Skeletal muscle tissue (tissue), 3 donors: ENCODE measurements at regions not wholly inside any gene's neighbourhood (a gene's known extent, or its start where the extent isn't known, plus 50 kb on each side); places are given as distances from the start of the nearest gene placed in this dataset.

Experiments used
- H3K27ac ChIP-seq: one replicate; pipeline ENCODE4 v1.7.0; 2013; ENCODE audit warnings: mild to moderate bottlenecking, low read depth, low read length, inconsistent platforms
- H3K27me3 ChIP-seq, 3 donors: one replicate each; pipeline ENCODE4 v1.7.0; 2013; ENCODE audit warnings: low read length in 3 of 3; ENCODE audit not compliant: control insufficient read depth in 3 of 3, insufficient read depth in 3 of 3
- H3K36me3 ChIP-seq, 3 donors: one replicate each; pipeline ENCODE4 v1.7.0; 2013; ENCODE audit warnings: low read length in 3 of 3; ENCODE audit not compliant: control insufficient read depth in 3 of 3, insufficient read depth in 3 of 3
- H3K4me1 ChIP-seq, 3 donors: one replicate each; pipeline ENCODE4 v1.7.0; 2013; ENCODE audit warnings: low read length in 3 of 3, mild to moderate bottlenecking in 3 of 3; ENCODE audit not compliant: control insufficient read depth in 3 of 3, insufficient read depth in 3 of 3
- H3K4me3 ChIP-seq, 3 donors: one replicate each; pipeline ENCODE4 v1.7.0; 2013; ENCODE audit warnings: low read length in 3 of 3
- H3K9ac ChIP-seq, 3 donors: one replicate each; pipeline ENCODE4 v1.7.0; 2013; ENCODE audit warnings: low read length in 3 of 3, mild to moderate bottlenecking in 3 of 3, moderate library complexity in 2 of 3, low read depth in 1 of 3
- H3K9me3 ChIP-seq, 3 donors: one replicate each; pipeline ENCODE4 v1.7.0; 2013; ENCODE audit warnings: low read length in 3 of 3; ENCODE audit not compliant: control insufficient read depth in 3 of 3
- donor health status: Osteomylitis.

DNA sequence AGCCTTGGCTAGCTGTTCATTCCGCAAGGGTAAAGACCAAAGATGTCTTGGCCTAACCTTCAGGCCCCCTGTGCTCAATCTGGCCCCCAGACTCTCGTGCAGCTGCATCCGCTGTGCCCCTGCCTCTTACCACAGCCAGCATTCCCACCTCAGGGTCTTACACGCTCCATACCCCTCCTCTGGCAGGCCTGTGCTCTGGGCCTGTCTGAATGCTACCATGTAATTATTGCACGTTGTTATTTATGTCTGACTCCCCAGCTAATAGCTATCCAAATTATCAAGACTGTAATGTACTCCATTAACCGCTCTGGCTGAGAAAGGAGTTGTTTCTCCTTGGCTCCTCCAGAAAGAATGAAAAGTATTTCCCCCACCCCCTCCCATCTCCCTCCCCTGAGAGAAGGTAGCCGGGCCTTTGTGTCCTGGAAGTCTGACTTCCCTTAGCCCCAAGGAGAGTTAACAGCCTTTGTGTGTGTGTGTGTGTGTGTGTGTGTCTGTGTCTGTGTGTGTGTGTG, 54.5 kb upstream of the UBE2E1 start:
- Histone ChIP-seq H3K9ac (peak overlapping the region in 1 of 3 donors; percentile 10), H3K27me3 (no peaks in the 10 kb centered on the region), H3K9me3 (no peaks in the 10 kb centered on the region), H3K27ac (no peak overlapping the region), H3K4me3 (no peak overlapping the region), H3K4me1 (peaks cover 0 to 3% (median 3%) of the 10 kb centered on the region in 3 donors), H3K36me3 (no peaks in the 10 kb centered on the region)

DNA sequence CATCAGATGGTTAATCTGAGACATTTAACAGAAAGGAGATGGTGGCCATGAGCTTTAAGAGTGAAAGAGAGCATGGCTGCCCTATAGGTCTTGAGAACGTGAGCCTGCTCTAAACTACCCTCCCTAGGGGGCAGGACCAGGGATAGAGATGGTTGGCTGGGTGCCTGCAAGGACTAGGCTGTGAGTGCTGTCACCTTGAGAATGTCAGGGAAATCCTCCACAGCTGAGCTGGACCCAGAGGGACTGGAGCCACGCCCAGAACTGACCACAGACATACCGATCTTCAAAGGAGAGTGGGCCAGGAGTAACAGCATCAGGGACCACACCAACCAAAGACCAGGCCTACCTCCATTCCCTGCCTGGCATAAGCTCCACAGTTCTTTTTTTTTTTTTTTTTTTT, 53.6 kb upstream of the UBE2E1 start:
- no peaks in the 10 kb centered on the region for H3K27me3 ChIP-seq
- no peak overlapping the region for H3K27ac ChIP-seq
- no peaks in the 10 kb centered on the region for H3K36me3 ChIP-seq
- peaks cover 0 to 3% (median 3%) of the 10 kb centered on the region in 3 donors for H3K4me1 ChIP-seq
- H3K9me3 ChIP-seq = no peaks in the 10 kb centered on the region
- no peak overlapping the region for H3K4me3 ChIP-seq
- H3K9ac ChIP-seq = no peak overlapping the region

DNA sequence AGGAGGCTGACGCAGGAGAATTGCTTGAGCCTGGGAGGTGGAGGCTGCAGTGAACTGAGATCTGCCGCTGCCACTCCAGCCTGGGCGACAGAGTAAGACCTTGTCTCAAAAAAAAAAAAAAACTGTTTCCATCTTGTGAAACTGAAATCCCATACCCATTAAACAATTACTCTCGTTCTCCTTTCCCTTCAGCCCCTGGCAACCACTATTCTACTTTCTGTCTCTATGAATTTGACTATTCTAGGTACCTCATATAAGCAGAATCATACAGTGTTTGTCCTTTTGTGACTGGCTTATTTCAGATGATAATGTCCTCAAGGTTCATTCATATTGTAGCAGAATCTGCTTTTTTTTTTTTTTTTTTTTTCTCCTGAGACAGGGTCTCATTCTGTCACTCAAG, 51.5 kb upstream of the UBE2E1 start:
- no peak overlapping the region for H3K9ac ChIP-seq
- H3K4me1 ChIP-seq = peaks cover 0 to 3% (median 3%) of the 10 kb centered on the region in 3 donors
- no peaks in the 10 kb centered on the region for H3K27me3 ChIP-seq
- no peak overlapping the region for H3K27ac ChIP-seq
- no peak overlapping the region for H3K4me3 ChIP-seq
- H3K36me3 ChIP-seq = no peaks in the 10 kb centered on the region
- no peaks in the 10 kb centered on the region for H3K9me3 ChIP-seq
